Gastrocnemius medialis (tissue), 4 donors: ENCODE measurements at regions not wholly inside any gene's neighbourhood (a gene's known extent, or its start where the extent isn't known, plus 50 kb on each side); places are given as distances from the start of the nearest gene placed in this dataset.

ENCODE experiments used
- POLR2A ChIP-seq, 2 donors: fragments of 450-650 bp; IDR thresholded peaks; one replicate each; pipeline ENCODE4 v1.6.1; 2017; ENCODE audit warnings: antibody characterized with exemption in 2 of 2, mild to moderate bottlenecking in 2 of 2, moderate library complexity in 2 of 2
- TF ChIP-seq, protein P1 (sequence below), 5 experiments: fragments of 450-650 bp in 3 of 5; fragments of 200-600 bp in 2 of 5; sonication (generic) in 2 of 5; IDR thresholded peaks in 4 of 5; conservative IDR thresholded peaks in 1 of 5; 1 replicate in 4 of 5; 2 replicates in 1 of 5; pipeline ENCODE4 v1.5.1; 2016 to 2019; ENCODE audit warnings: antibody characterized with exemption in 5 of 5, mild to moderate bottlenecking in 3 of 5, moderate library complexity in 3 of 5

DNA sequence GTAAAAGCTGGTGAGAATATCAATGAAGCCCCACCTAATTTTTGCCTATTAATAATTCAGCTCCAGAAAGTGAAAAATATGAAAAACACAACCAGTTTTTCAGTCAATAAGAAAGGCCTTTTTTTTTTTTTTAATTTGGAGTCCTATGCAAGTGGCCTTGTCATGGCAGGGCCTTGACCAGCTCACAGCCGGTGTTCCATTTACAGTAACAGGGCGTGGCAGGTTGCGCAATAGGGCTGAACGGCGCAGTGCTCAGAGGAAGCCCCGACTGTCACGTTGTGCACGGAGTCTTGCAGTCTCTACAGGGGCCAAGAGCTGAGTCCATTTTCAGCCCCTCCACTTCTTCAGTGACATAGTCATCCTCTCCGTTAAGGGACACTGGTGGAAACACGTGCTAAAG, 184.1 kb upstream of the FN1 start:
- TF ChIP-seq, protein P1, sequence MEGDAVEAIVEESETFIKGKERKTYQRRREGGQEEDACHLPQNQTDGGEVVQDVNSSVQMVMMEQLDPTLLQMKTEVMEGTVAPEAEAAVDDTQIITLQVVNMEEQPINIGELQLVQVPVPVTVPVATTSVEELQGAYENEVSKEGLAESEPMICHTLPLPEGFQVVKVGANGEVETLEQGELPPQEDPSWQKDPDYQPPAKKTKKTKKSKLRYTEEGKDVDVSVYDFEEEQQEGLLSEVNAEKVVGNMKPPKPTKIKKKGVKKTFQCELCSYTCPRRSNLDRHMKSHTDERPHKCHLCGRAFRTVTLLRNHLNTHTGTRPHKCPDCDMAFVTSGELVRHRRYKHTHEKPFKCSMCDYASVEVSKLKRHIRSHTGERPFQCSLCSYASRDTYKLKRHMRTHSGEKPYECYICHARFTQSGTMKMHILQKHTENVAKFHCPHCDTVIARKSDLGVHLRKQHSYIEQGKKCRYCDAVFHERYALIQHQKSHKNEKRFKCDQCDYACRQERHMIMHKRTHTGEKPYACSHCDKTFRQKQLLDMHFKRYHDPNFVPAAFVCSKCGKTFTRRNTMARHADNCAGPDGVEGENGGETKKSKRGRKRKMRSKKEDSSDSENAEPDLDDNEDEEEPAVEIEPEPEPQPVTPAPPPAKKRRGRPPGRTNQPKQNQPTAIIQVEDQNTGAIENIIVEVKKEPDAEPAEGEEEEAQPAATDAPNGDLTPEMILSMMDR (IDR thresholded peaks at IDR 0.05 in 4 of 5, conservative IDR thresholded peaks at IDR 0.05 in 1 of 5), result no peak
- no peak for TF ChIP-seq POLR2A (IDR thresholded peaks at IDR 0.05)
